ENCODE measurements at regions not wholly inside any gene's neighbourhood (a gene's known extent, or its start where the extent isn't known, plus 50 kb on each side); places are given as distances from the start of the nearest gene placed in this dataset.
"Not testable (repeated sequence)": the region's sequence is repeated elsewhere in the genome, so short reads cannot be mapped to it uniquely, and the experiment has no call there.

GRCh38 chr4:62656006-62656405 lies 1455.9 kb downstream of the ADGRL3 start:
- no peak for DNase-seq (ENCODE audit: low read depth)

- no peak for DNase-seq (ENCODE audit: low read depth)
Observed at GRCh38 chr4:62644372-62644771, 1444.2 kb downstream of the ADGRL3 start.

- no peak for DNase-seq (ENCODE audit: low read depth)
Observed at GRCh38 chr4:62640296-62640695, 1440.2 kb downstream of the ADGRL3 start.

- DNase-seq (ENCODE audit: low read depth), result no peak
Observed at GRCh38 chr4:62627671-62628070, 1427.5 kb downstream of the ADGRL3 start.

GRCh38 chr4:62627141-62627540 lies 1427.0 kb downstream of the ADGRL3 start:
- no peak for DNase-seq (ENCODE audit: low read depth)

GRCh38 chr4:62622089-62622488 lies 1422.0 kb downstream of the ADGRL3 start:
- DNase-seq (ENCODE audit: low read depth), result no peak

- DNase-seq (ENCODE audit: low read depth), result no peak
Observed at GRCh38 chr4:62619971-62620370, 1419.8 kb downstream of the ADGRL3 start.

GRCh38 chr4:62618042-62618441 lies 1417.9 kb downstream of the ADGRL3 start:
- no peak for DNase-seq (ENCODE audit: low read depth)

GRCh38 chr4:62601737-62602136 lies 1401.6 kb downstream of the ADGRL3 start:
- DNase-seq (ENCODE audit: low read depth), result no peak

GRCh38 chr4:62595265-62595664 lies 1395.1 kb downstream of the ADGRL3 start:
- not testable (repeated sequence) for DNase-seq (ENCODE audit: low read depth)

- no peak for DNase-seq (ENCODE audit: low read depth)
Observed at GRCh38 chr4:62591756-62592155, 1391.6 kb downstream of the ADGRL3 start.

- DNase-seq (ENCODE audit: low read depth), result no peak
Observed at GRCh38 chr4:62588671-62589070, 1388.5 kb downstream of the ADGRL3 start.

- DNase-seq (ENCODE audit: low read depth), result no peak
Observed at GRCh38 chr4:62571494-62571893, 1371.4 kb downstream of the ADGRL3 start.

GRCh38 chr4:62560858-62561257 lies 1360.7 kb downstream of the ADGRL3 start:
- DNase-seq (ENCODE audit: low read depth), result no peak

GRCh38 chr4:62550121-62550520 lies 1350.0 kb downstream of the ADGRL3 start:
- DNase-seq (ENCODE audit: low read depth), result no peak

GRCh38 chr4:62549601-62550000 lies 1349.5 kb downstream of the ADGRL3 start:
- DNase-seq (ENCODE audit: low read depth), result no peak

- DNase-seq (ENCODE audit: low read depth), result no peak
Observed at GRCh38 chr4:62548765-62549164, 1348.6 kb downstream of the ADGRL3 start.

- DNase-seq (ENCODE audit: low read depth), result no peak
Observed at GRCh38 chr4:62548108-62548524, 1348.0 kb downstream of the ADGRL3 start.

GRCh38 chr4:62544428-62544827 lies 1344.3 kb downstream of the ADGRL3 start:
- DNase-seq (ENCODE audit: low read depth), result no peak

- no peak for DNase-seq (ENCODE audit: low read depth)
Observed at GRCh38 chr4:62543002-62543401, 1342.9 kb downstream of the ADGRL3 start.

- DNase-seq (ENCODE audit: low read depth), result no peak
Observed at GRCh38 chr4:62533573-62533972, 1333.4 kb downstream of the ADGRL3 start.

GRCh38 chr4:62531731-62532130 lies 1331.6 kb downstream of the ADGRL3 start:
- no peak for DNase-seq (ENCODE audit: low read depth)

GRCh38 chr4:62531264-62531663 lies 1331.1 kb downstream of the ADGRL3 start:
- DNase-seq (ENCODE audit: low read depth), result no peak

- no peak for DNase-seq (ENCODE audit: low read depth)
Observed at GRCh38 chr4:62528874-62529273, 1328.7 kb downstream of the ADGRL3 start.

- DNase-seq (ENCODE audit: low read depth), result no peak
Observed at GRCh38 chr4:62526671-62527070, 1326.5 kb downstream of the ADGRL3 start.
